HL-60 (cell line): ENCODE measurements at regions not wholly inside any gene's neighbourhood (a gene's known extent, or its start where the extent isn't known, plus 50 kb on each side); places are given as distances from the start of the nearest gene placed in this dataset.

Source experiments
- DNase-seq, 2 experiments: peaks; one replicate each; pipeline ENCODE4 v3.0.0-alpha.2; 2010 to 2020; ENCODE audit warnings: low read depth in 1 of 2, low spot score in 1 of 2
- H3K27ac ChIP-seq: fragments of 250-450 bp; sonication (Bioruptor Pico); replicated peaks from 2 replicates; pipeline ENCODE4 v1.5.1; 2020; ENCODE audit warnings: mild to moderate bottlenecking, moderate library complexity
- H3K27me3 ChIP-seq: fragments of 250-450 bp; sonication (Bioruptor Pico); 2 replicates; pipeline ENCODE4 v1.5.1; 2021; ENCODE audit warnings: mild to moderate bottlenecking, moderate library complexity; ENCODE audit not compliant: insufficient read depth, poor library complexity, severe bottlenecking
- H3K4me3 ChIP-seq: replicated peaks from 2 replicates; pipeline ENCODE4 v1.5.1; 2011; ENCODE audit warnings: mild to moderate bottlenecking, control low read depth, low read length; ENCODE audit not compliant: insufficient read depth
- GABPA ChIP-seq: IDR thresholded peaks from 2 replicates; pipeline ENCODE4 v1.6.1; 2012; ENCODE audit warnings: low read depth
- POLR2AphosphoS5 ChIP-seq: IDR thresholded peaks from 2 replicates; pipeline ENCODE4 v1.6.1; 2012; ENCODE audit warnings: low read depth
- REST ChIP-seq: IDR thresholded peaks from 2 replicates; pipeline ENCODE4 v1.6.1; 2012; ENCODE audit warnings: low read depth; ENCODE audit not compliant: insufficient replicate concordance
- SPI1 ChIP-seq: IDR thresholded peaks from 2 replicates; pipeline ENCODE4 v1.6.1; 2012; ENCODE audit warnings: low read depth, mild to moderate bottlenecking, borderline replicate concordance
- TF ChIP-seq, protein P1 (sequence below): IDR thresholded peaks from one replicate; pipeline ENCODE4 v1.5.1; 2011; ENCODE audit warnings: low read length, control low read depth, inconsistent platforms; ENCODE audit not compliant: insufficient read depth

- H3K4me3 ChIP-seq = no peak overlapping the region
- H3K27ac ChIP-seq = no peak overlapping the region
- H3K27me3 ChIP-seq = no peaks in the 10 kb centered on the region
- TF ChIP-seq GABPA (no peak), SPI1 (no peak), POLR2AphosphoS5 (no peak), REST (no peak)
- TF ChIP-seq, protein P1, sequence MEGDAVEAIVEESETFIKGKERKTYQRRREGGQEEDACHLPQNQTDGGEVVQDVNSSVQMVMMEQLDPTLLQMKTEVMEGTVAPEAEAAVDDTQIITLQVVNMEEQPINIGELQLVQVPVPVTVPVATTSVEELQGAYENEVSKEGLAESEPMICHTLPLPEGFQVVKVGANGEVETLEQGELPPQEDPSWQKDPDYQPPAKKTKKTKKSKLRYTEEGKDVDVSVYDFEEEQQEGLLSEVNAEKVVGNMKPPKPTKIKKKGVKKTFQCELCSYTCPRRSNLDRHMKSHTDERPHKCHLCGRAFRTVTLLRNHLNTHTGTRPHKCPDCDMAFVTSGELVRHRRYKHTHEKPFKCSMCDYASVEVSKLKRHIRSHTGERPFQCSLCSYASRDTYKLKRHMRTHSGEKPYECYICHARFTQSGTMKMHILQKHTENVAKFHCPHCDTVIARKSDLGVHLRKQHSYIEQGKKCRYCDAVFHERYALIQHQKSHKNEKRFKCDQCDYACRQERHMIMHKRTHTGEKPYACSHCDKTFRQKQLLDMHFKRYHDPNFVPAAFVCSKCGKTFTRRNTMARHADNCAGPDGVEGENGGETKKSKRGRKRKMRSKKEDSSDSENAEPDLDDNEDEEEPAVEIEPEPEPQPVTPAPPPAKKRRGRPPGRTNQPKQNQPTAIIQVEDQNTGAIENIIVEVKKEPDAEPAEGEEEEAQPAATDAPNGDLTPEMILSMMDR = no peak
- no peak for DNase-seq
These were observed 228.5 kb downstream of the RBFOX3 start for GRCh38 chr17:79382313-79382712.

DNA sequence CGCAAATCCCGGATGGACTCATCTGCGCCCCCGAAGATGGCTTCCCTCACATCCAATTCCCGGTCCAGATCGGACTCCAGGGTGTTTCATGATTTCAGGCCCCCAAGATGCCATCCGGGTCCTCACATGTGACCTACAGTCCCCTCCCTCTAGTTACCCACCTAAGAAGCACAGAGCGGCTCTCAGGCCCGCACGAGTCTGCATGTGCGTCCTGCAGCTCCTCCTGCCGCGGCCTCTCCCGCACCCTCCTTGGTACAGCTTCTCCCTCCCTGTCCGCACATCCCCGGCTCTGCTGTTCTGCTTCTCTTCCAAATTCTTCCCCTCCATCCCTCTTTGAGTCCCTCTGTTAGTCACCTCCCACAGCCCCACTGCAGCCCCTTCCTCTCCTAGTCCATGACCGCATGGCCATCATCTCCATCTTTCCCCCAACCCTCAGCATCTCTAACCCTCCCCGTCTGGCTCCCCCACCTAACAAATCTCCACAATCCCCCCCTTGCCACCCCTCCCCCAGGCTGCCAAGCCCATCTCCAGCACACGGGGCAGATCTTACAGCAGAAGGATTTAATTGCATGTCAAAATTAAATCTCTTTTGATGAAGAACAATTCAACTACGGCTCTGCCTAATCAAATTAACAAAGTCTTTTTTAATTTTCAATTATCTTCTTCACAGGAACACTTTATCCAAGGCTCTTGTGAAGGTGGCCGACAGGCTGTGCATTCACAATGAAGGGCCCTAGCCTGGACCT, 231.0 kb downstream of the RBFOX3 start:
- peaks cover 2% of the 10 kb centered on the region for H3K27me3 ChIP-seq
- TF ChIP-seq POLR2AphosphoS5 = no peak
- no peak overlapping the region for H3K4me3 ChIP-seq
- H3K27ac ChIP-seq = no peak overlapping the region
- no peak for DNase-seq

GRCh38 chr17:79377230-79377786, 233.5 kb downstream of the RBFOX3 start:
- no peak overlapping the region for H3K27ac ChIP-seq
- TF ChIP-seq REST = no peak
- no peak for TF ChIP-seq POLR2AphosphoS5
- TF ChIP-seq SPI1 = no peak
- TF ChIP-seq GABPA = no peak
- TF ChIP-seq, protein P1 = no peak
- peaks cover 5% of the 10 kb centered on the region for H3K27me3 ChIP-seq
- DNase-seq = no peak
- H3K4me3 ChIP-seq = no peak overlapping the region

DNA sequence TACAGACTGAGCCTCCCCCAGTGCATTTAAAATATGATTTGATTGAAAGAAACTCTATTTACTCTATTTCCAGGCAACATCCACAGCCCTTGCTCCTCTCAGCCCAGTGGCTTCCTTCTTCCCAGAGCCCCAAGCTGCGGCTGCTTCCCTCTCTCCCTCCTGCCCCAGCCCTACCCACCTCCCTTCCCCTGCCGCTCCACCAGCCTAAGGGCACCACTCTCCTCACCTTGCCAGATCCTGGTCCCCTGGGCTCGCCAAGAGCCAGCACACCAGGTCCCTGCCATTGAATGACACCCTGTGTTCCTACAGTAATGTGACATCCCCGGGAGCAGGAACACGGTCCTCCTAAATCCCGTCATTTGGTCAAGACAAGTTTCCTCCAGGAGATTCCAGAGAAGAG, 236.0 kb downstream of the RBFOX3 start:
- Histone ChIP-seq H3K4me3 (no peak overlapping the region), H3K27me3 (peaks cover 5% of the 10 kb centered on the region), H3K27ac (no peak overlapping the region)
- DNase-seq = no peak
- TF ChIP-seq, protein P1 = no peak
- TF ChIP-seq POLR2AphosphoS5 (no peak), REST (no peak), GABPA (no peak), SPI1 (no peak)
